CD4-positive, CD25-positive, alpha-beta regulatory T cell (primary cell): ENCODE measurements at regions not wholly inside any gene's neighbourhood (a gene's known extent, or its start where the extent isn't known, plus 50 kb on each side); places are given as distances from the start of the nearest gene placed in this dataset.
A peak's percentile ranks its signal among the peaks of the same experiment; 100 is the strongest.

Experiments used
- ATAC-seq, 2 donors: fragments of 150-1000 bp; cut with Tn5 transposase; one replicate each; pipeline ENCODE4 v1.10.0; 2021; ENCODE audit warnings: low read depth in 2 of 2, moderate number of reproducible peaks in 2 of 2, moderate library complexity in 1 of 2
- DNase-seq, 3 donors: peaks; one replicate each; pipeline versions ENCODE4 v3.0.0 to v3.0.0-alpha.2; 2012 to 2022; ENCODE audit warnings: mixed read lengths in 1 of 3
- H3K27ac ChIP-seq: one replicate; pipeline ENCODE4 v1.7.0; 2013; ENCODE audit warnings: mild to moderate bottlenecking, low read length; ENCODE audit not compliant: insufficient read depth, poor library complexity, severe bottlenecking
- H3K27me3 ChIP-seq: one replicate; pipeline ENCODE4 v1.7.0; 2013; ENCODE audit warnings: low read length; ENCODE audit not compliant: control insufficient read depth, insufficient read depth
- H3K36me3 ChIP-seq: one replicate; pipeline ENCODE4 v1.7.0; 2013; ENCODE audit warnings: mild to moderate bottlenecking, low read length, moderate library complexity; ENCODE audit not compliant: control insufficient read depth, insufficient read depth
- H3K4me1 ChIP-seq: 2 replicates; pipeline ENCODE4 v1.7.0; 2013; ENCODE audit warnings: mild to moderate bottlenecking, low read length; ENCODE audit not compliant: insufficient read depth, control insufficient read depth, poor library complexity, severe bottlenecking
- H3K4me3 ChIP-seq: one replicate; pipeline ENCODE4 v1.7.0; 2013; ENCODE audit warnings: low read depth, mild to moderate bottlenecking, low read length, moderate library complexity
- H3K9me3 ChIP-seq, 2 experiments: 1 replicate in 1 of 2; 2 replicates in 1 of 2; pipeline ENCODE4 v1.7.0; 2013; ENCODE audit warnings: low read length in 2 of 2, mild to moderate bottlenecking in 1 of 2, moderate library complexity in 1 of 2; ENCODE audit not compliant: control insufficient read depth in 2 of 2
- H3K27ac Mint-ChIP-seq, 3 donors: one replicate each; pipeline ENCODE4 v1.8.0; 2020 to 2022; ENCODE audit warnings: mild to moderate bottlenecking in 3 of 3, mixed read lengths in 3 of 3, moderate library complexity in 2 of 3
- H3K27me3 Mint-ChIP-seq: one replicate; pipeline ENCODE4 v1.8.0; 2022; ENCODE audit warnings: mild to moderate bottlenecking, mixed read lengths
- H3K36me3 Mint-ChIP-seq: one replicate; pipeline ENCODE4 v1.8.0; 2020; ENCODE audit warnings: mixed read lengths
- H3K4me1 Mint-ChIP-seq, 4 donors: one replicate each; pipeline ENCODE4 v1.8.0; 2020 to 2022; ENCODE audit warnings: mixed read lengths in 4 of 4, mild to moderate bottlenecking in 1 of 4
- H3K4me3 Mint-ChIP-seq, 4 donors: one replicate each; pipeline ENCODE4 v1.8.0; 2020 to 2022; ENCODE audit warnings: mild to moderate bottlenecking in 4 of 4, mixed read lengths in 4 of 4, moderate library complexity in 3 of 4
- H3K9me3 Mint-ChIP-seq, 7 donors: one replicate each; pipeline ENCODE4 v1.8.0; 2020 to 2022; ENCODE audit warnings: mixed read lengths in 7 of 7, mild to moderate bottlenecking in 3 of 7, moderate library complexity in 2 of 7

- Histone ChIP-seq H3K27me3 (no peaks in the 10 kb centered on the region), H3K4me3 (no peak overlapping the region), H3K27ac (no peak overlapping the region), H3K36me3 (no peaks in the 10 kb centered on the region), H3K9me3 (no peaks in the 10 kb centered on the region), H3K4me1 (no peaks in the 10 kb centered on the region)
- Mint-ChIP-seq H3K27me3 (no peaks in the 10 kb centered on the region), H3K4me1 (peaks cover 0 to 1% (median 0%) of the 10 kb centered on the region in 4 donors), H3K27ac (no peak overlapping the region), H3K9me3 (peaks cover 0 to 2% (median 0%) of the 10 kb centered on the region in 7 donors), H3K4me3 (no peak overlapping the region), H3K36me3 (no peaks in the 10 kb centered on the region)
- ATAC-seq (no peak), DNase-seq (no peak)
These were observed 165.0 kb downstream of the HEPH start for GRCh38 chrX:66328950-66329596.

DNA sequence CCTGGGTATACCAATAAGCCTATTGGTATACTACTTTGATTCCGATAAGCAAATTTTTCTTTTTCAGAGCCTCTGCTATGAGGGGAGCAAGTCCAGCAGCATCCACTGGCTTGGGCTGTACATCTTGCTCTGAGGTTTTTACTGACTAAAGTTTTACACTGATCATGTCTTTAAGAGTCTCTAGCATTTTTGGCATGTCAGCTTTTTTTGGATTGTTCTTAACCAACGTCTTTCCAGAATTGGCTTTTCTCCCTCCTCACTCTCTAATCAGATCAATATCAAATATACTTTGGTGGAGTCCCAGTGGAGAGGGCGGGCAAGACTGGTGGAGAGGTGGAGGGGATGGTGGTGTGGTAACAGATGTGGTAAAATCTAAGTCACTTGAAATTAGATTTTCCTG, 196.8 kb downstream of the HEPH start:
- Histone ChIP-seq H3K27ac (no peak overlapping the region), H3K4me1 (no peaks in the 10 kb centered on the region), H3K27me3 (no peaks in the 10 kb centered on the region), H3K9me3 (no peaks in the 10 kb centered on the region), H3K36me3 (no peaks in the 10 kb centered on the region), H3K4me3 (no peak overlapping the region)
- Mint-ChIP-seq H3K27ac (no peak overlapping the region), H3K36me3 (no peaks in the 10 kb centered on the region), H3K4me1 (no peaks in the 10 kb centered on the region), H3K4me3 (no peak overlapping the region), H3K27me3 (no peaks in the 10 kb centered on the region), H3K9me3 (peaks cover 0 to 4% (median 0%) of the 10 kb centered on the region in 7 donors)
- DNase-seq = no peak
- no peak for ATAC-seq

DNA sequence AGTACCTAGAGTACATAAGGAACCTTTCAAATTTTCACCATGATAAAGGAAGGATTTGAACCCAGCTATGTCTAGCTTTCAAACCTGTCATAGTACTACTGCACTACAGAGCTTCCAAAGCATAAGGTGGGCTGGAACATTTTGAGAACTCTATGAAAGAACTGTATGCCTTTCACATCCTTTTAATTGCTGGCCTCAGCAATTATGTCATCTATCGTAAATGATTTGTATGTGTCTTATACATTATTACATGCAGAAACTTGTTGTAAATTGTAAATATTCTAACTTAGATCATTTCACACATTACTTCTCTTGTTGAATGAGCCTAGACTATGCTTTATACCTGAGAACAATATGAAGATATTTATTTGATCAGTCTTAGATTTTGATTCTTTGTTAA, 220.7 kb downstream of the HEPH start:
- Histone ChIP-seq H3K27me3 (no peaks in the 10 kb centered on the region), H3K27ac (no peak overlapping the region), H3K4me1 (no peaks in the 10 kb centered on the region), H3K36me3 (no peaks in the 10 kb centered on the region), H3K9me3 (no peaks in the 10 kb centered on the region), H3K4me3 (no peak overlapping the region)
- Mint-ChIP-seq H3K27me3 (no peaks in the 10 kb centered on the region), H3K4me3 (no peak overlapping the region), H3K27ac (no peak overlapping the region), H3K9me3 (peaks cover 0 to 6% (median 0%) of the 10 kb centered on the region in 7 donors), H3K36me3 (no peaks in the 10 kb centered on the region), H3K4me1 (peaks cover 0 to 5% (median 0%) of the 10 kb centered on the region in 4 donors)
- DNase-seq (no peak), ATAC-seq (no peak)

- Mint-ChIP-seq H3K4me3 (no peak overlapping the region), H3K9me3 (peaks cover 0 to 6% (median 0%) of the 10 kb centered on the region in 7 donors), H3K27me3 (no peaks in the 10 kb centered on the region), H3K4me1 (no peaks in the 10 kb centered on the region), H3K27ac (no peak overlapping the region), H3K36me3 (no peaks in the 10 kb centered on the region)
- Histone ChIP-seq H3K4me1 (no peaks in the 10 kb centered on the region), H3K9me3 (no peaks in the 10 kb centered on the region), H3K27ac (no peak overlapping the region), H3K27me3 (no peaks in the 10 kb centered on the region), H3K36me3 (no peaks in the 10 kb centered on the region), H3K4me3 (no peak overlapping the region)
- DNase-seq (no peak), ATAC-seq (no peak)
These were observed 235.2 kb downstream of the HEPH start for GRCh38 chrX:66399273-66399672.

GRCh38 chrX:66402165-66402564, 236.7 kb downstream of the EDA2R start:
- DNase-seq = no peak
- Mint-ChIP-seq H3K36me3 (no peaks in the 10 kb centered on the region), H3K27ac (no peak overlapping the region), H3K4me1 (no peaks in the 10 kb centered on the region), H3K4me3 (no peak overlapping the region), H3K27me3 (no peaks in the 10 kb centered on the region), H3K9me3 (peaks cover 0 to 4% (median 0%) of the 10 kb centered on the region in 7 donors)
- ATAC-seq = no peak
- Histone ChIP-seq H3K36me3 (no peaks in the 10 kb centered on the region), H3K4me3 (no peak overlapping the region), H3K27ac (no peak overlapping the region), H3K4me1 (no peaks in the 10 kb centered on the region), H3K9me3 (no peaks in the 10 kb centered on the region), H3K27me3 (no peaks in the 10 kb centered on the region)

DNA sequence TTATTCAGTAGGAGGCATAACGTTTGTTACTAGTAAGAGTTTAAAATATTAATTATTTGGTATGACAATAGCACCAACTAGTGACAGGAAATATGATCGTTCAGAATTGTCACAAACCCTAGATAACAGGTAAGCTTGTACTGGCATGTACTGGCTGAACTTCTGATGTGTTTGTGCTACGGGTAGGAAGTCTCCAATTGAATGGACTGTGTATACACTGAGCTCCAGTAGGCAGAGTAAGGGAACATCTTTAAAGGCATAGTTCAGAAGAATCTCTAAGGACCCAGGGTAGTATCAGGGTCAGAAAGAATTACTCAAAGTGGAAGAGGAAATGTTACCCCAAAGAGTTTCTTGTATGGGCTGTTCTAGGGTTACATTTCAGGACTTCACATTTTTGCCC, 230.4 kb downstream of the EDA2R start:
- peak in 2 of 3 donors; percentile 9 to 30 for DNase-seq
- no peaks in the 10 kb centered on the region for H3K9me3 ChIP-seq
- no peaks in the 10 kb centered on the region for H3K4me1 Mint-ChIP-seq

DNA sequence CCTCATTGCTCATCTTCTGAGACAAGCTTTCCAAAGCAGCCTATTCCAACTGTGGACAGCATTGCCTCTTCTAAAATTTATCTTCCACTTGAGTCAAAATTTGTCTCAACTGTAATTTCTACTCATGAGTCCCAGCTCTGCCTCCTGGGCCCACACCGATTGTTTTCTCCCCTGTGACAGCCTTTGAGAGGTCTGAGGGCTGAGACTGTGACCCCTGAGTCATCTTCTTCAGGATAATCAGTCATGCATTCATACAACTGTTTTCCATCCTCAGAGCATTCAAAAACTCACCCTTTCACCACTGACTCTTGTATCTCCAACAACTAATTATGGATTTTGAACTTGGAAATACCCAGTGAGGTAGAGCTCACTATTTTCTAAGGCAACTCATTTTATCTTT, 228.1 kb downstream of the EDA2R start:
- H3K27ac Mint-ChIP-seq = no peak overlapping the region

More for the DNA sequence above, 230.4 kb downstream of the EDA2R start:
- Mint-ChIP-seq H3K27ac (no peak overlapping the region), H3K9me3 (peaks cover 0 to 2% (median 0%) of the 10 kb centered on the region in 7 donors), H3K4me3 (no peak overlapping the region), H3K36me3 (no peaks in the 10 kb centered on the region), H3K27me3 (no peaks in the 10 kb centered on the region)
- H3K27ac ChIP-seq = no peak overlapping the region
- H3K4me1 ChIP-seq = no peaks in the 10 kb centered on the region
- ATAC-seq = no peak
- no peak overlapping the region for H3K4me3 ChIP-seq
- H3K36me3 ChIP-seq = no peaks in the 10 kb centered on the region
- no peaks in the 10 kb centered on the region for H3K27me3 ChIP-seq

More for the DNA sequence above, 228.1 kb downstream of the EDA2R start:
- Histone ChIP-seq H3K9me3 (no peaks in the 10 kb centered on the region), H3K4me1 (no peaks in the 10 kb centered on the region), H3K36me3 (no peaks in the 10 kb centered on the region), H3K4me3 (no peak overlapping the region), H3K27me3 (no peaks in the 10 kb centered on the region), H3K27ac (no peak overlapping the region)
- ATAC-seq = no peak
- no peak overlapping the region for H3K4me3 Mint-ChIP-seq
- H3K36me3 Mint-ChIP-seq = no peaks in the 10 kb centered on the region
- no peak for DNase-seq
- H3K27me3 Mint-ChIP-seq = no peaks in the 10 kb centered on the region
- H3K9me3 Mint-ChIP-seq = peaks cover 0 to 2% (median 0%) of the 10 kb centered on the region in 7 donors
- no peaks in the 10 kb centered on the region for H3K4me1 Mint-ChIP-seq
